Spleen (tissue), 7 donors: ENCODE measurements at regions not wholly inside any gene's neighbourhood (a gene's known extent, or its start where the extent isn't known, plus 50 kb on each side); places are given as distances from the start of the nearest gene placed in this dataset.
"Not testable (repeated sequence)": the region's sequence is repeated elsewhere in the genome, so short reads cannot be mapped to it uniquely, and the experiment has no call there.

Source experiments
- CTCF ChIP-seq, 11 experiments: fragments of 200-600 bp in 7 of 11; fragments of 450-650 bp in 4 of 11; sonication (generic) in 4 of 11; IDR thresholded peaks in 8 of 11; conservative IDR thresholded peaks in 3 of 11; 1 replicate in 7 of 11; 2 replicates in 4 of 11; pipeline versions ENCODE4 v1.4.0 to v1.8.0; 2016 to 2021; ENCODE audit warnings: antibody characterized with exemption in 11 of 11, inconsistent platforms in 4 of 11, mild to moderate bottlenecking in 1 of 11
- POLR2AphosphoS5 ChIP-seq, 3 donors: sonication (generic); formaldehyde crosslinking; IDR thresholded peaks; one replicate each; pipeline ENCODE4 v1.5.1; 2017; ENCODE audit warnings: antibody characterized with exemption in 3 of 3
- donor health status: DM: no; HTN: no; CAD: no; lungs with moderate emphysema.
- donor health status: DM: no; HTN: no; CAD: no.
- donor health status: DM: no; HTN: no; CAD: no.

GRCh38 chr9:64100571-64101155, 1184.3 kb downstream of the FOXD4L5 start:
- TF ChIP-seq POLR2AphosphoS5 (IDR thresholded peaks at IDR 0.05); CTCF (IDR thresholded peaks at IDR 0.05 in 8 of 11, conservative IDR thresholded peaks at IDR 0.05 in 3 of 11): not testable (repeated sequence)
